ENCODE measurements at regions not wholly inside any gene's neighbourhood (a gene's known extent, or its start where the extent isn't known, plus 50 kb on each side); places are given as distances from the start of the nearest gene placed in this dataset.

DNA sequence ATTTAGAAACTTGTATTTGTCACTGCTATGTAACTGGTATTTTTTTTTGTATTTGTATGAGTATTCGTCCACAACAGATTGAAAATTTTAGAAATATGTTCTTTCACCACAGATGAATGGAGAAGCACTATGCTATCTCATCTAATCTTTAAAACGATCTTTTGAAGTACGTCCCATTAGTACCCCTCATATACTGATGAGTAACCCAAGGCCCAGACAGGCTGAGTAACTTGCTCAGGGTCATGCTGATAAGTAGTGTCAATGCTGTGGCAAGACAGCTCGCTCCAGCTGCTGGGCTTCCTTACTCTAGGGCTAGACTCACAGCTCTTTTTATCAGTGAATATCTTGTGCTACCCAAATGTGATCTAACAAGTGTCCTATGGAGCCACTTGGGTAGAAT is 154.2 kb downstream of the SUCLA2 start:
- TF ChIP-seq, protein P1, sequence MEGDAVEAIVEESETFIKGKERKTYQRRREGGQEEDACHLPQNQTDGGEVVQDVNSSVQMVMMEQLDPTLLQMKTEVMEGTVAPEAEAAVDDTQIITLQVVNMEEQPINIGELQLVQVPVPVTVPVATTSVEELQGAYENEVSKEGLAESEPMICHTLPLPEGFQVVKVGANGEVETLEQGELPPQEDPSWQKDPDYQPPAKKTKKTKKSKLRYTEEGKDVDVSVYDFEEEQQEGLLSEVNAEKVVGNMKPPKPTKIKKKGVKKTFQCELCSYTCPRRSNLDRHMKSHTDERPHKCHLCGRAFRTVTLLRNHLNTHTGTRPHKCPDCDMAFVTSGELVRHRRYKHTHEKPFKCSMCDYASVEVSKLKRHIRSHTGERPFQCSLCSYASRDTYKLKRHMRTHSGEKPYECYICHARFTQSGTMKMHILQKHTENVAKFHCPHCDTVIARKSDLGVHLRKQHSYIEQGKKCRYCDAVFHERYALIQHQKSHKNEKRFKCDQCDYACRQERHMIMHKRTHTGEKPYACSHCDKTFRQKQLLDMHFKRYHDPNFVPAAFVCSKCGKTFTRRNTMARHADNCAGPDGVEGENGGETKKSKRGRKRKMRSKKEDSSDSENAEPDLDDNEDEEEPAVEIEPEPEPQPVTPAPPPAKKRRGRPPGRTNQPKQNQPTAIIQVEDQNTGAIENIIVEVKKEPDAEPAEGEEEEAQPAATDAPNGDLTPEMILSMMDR (conservative IDR thresholded peaks at IDR 0.05), result no peak
- Mint-ChIP-seq H3K36me3 (ENCODE audit: insufficient read depth in 1 of 3, low read depth in 3 of 3) (peaks cover 0 to 7% (median 2%) of the 10 kb centered on the region in 3 experiments; a peak in 2 of 7 replicates), H3K27me3 (ENCODE audit: low read depth) (peaks cover 1% of the 10 kb centered on the region), H3K4me3 (no peak overlapping the region), H3K4me1 (no peaks in the 10 kb centered on the region), H3K27ac (no peak overlapping the region), H3K9me3 (peaks cover 3 to 5% of the 10 kb centered on the region in 2 experiments; a peak in 3 of 5 replicates)
- H3K4me1 ChIP-seq (ENCODE audit: insufficient read depth, low read length), result no peaks in the 10 kb centered on the region
- no peaks in the 10 kb centered on the region for H3K79me1 ChIP-seq (ENCODE audit: insufficient read depth, low read depth, low read length, poor library complexity, severe bottlenecking)
- no peak overlapping the region for H3K18ac ChIP-seq (ENCODE audit: insufficient read length, low read depth, low read length)
- H2BK120ac ChIP-seq (ENCODE audit: low read depth, low read length, poor library complexity, severe bottlenecking), result no peak overlapping the region
- H4K8ac ChIP-seq (replicated peaks; ENCODE audit: insufficient read length, low read depth, low read length), result no peak overlapping the region
- H3K4ac ChIP-seq (ENCODE audit: low read depth, low read length), result no peak overlapping the region
- H3K9ac ChIP-seq (ENCODE audit: extremely low read depth, insufficient read length, low read length), result no peak overlapping the region
- no peak for DNase-seq
- H3T11ph ChIP-seq (ENCODE audit: low read length), result no peak overlapping the region
- no peaks in the 10 kb centered on the region for H3K79me2 ChIP-seq (ENCODE audit: insufficient read depth, low read length)
- no peak overlapping the region for H2BK15ac ChIP-seq (ENCODE audit: low read depth, low read length)
- no peaks in the 10 kb centered on the region for H3K9me3 ChIP-seq (ENCODE audit: control insufficient read depth, low read depth, low read length)
- H3K23ac ChIP-seq (ENCODE audit: insufficient read length, low read depth, low read length), result no peak overlapping the region
- no peak overlapping the region for H3K14ac ChIP-seq (ENCODE audit: insufficient read depth, low read length)
- H4K5ac ChIP-seq (ENCODE audit: insufficient read length, low read depth, low read length), result no peak overlapping the region
- no peak overlapping the region for H2BK5ac ChIP-seq (ENCODE audit: insufficient read length, low read length)
- H2BK12ac ChIP-seq (ENCODE audit: insufficient read length, low read depth, low read length), result no peak overlapping the region
- no peak overlapping the region for H2BK20ac ChIP-seq (ENCODE audit: low read depth, low read length, poor library complexity, severe bottlenecking)
- H2AK5ac ChIP-seq (ENCODE audit: insufficient read length, low read length), result no peak overlapping the region
- H3K23me2 ChIP-seq (ENCODE audit: insufficient read length, low read depth, low read length, poor library complexity, severe bottlenecking), result no peaks in the 10 kb centered on the region
- H3K56ac ChIP-seq (ENCODE audit: insufficient read length, low read depth, low read length), result no peak overlapping the region
- no peak overlapping the region for H4K91ac ChIP-seq (ENCODE audit: insufficient read length, low read depth, low read length)
- no peaks in the 10 kb centered on the region for H4K20me1 ChIP-seq (ENCODE audit: control insufficient read depth, insufficient read depth, insufficient read length)
- no CpG with 5 or more reads among the region's 4 CpGs for WGBS (ENCODE audit: extremely low coverage, insufficient read length, low lambda C conversion rate)
- H3K4me2 ChIP-seq (ENCODE audit: insufficient read depth, insufficient read length, low read length), result no peak overlapping the region
- no peaks in the 10 kb centered on the region for H3K27me3 ChIP-seq (ENCODE audit: insufficient read depth, low read length)
- no peak overlapping the region for H2AFZ ChIP-seq (ENCODE audit: low read length)
- H3K27ac ChIP-seq (ENCODE audit: insufficient read length, low read depth, low read length), result no peak overlapping the region

Data from H9 (cell line).